ENCODE measurements at regions not wholly inside any gene's neighbourhood (a gene's known extent, or its start where the extent isn't known, plus 50 kb on each side); places are given as distances from the start of the nearest gene placed in this dataset.

DNA sequence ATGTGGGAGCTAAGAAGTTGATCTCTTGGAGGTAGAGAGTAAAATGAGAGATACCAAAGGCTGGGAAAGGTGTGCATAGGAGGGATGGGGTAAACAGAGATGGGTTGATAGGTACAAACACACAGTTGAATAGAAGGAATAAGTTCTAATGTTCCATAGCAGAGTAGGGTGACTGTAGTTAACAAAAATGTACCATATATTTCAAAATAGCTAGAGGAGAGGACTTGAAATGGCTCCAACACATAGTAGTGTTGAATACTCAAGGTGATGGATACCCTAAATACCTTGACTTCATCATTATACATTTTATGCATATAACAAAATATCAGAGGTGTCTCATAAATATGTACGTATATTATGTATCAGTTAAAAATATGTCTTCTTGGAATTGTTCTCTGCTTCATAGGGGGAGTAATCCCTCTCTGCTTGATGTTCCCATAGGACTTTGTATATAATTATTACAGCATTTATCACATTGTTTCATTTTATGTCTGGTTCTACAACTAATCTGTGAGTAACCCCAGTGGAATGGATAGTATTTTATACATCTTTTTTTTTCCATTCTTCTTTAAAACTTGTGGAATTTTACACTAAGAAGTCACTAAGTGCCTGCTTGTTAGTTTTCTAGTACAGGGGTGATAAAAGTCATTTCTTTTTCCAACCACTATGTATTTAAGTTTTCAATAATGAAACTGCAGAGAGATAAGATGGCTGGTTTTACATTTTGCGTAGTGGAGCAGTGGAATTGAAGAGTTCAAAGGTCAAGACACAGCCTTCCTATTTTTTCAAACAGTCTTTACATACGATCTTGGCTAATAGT lies 1940.0 kb upstream of the SEL1L start:
- DNase-seq (ENCODE audit: low read depth in 2 of 3, low spot score in 1 of 3), result no peak

GRCh38 chr14:83478741-83479140 lies 1945.1 kb upstream of the SEL1L start:
- DNase-seq (ENCODE audit: low read depth in 2 of 3, low spot score in 1 of 3), result no peak

DNA sequence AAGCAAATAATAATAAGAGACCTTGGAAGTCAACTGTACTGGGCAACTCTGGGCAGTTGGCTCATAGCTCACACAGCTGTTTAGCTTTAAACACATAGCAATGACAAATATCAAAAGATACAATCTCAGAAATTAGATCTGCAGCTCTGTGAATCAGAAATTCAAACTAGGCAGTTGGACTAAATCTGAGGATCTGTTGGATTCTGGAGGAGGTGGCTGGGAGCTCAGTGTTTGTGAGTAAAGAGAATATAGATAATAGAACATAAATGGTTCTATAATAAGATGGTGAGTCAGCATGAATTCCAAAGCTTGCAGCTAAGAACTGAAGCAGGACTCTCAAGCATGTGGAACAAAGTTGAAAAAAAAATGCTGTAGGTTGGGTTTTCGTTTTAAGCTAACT lies 1949.4 kb upstream of the SEL1L start:
- no peak for DNase-seq (ENCODE audit: low read depth in 2 of 3, low spot score in 1 of 3)

DNA sequence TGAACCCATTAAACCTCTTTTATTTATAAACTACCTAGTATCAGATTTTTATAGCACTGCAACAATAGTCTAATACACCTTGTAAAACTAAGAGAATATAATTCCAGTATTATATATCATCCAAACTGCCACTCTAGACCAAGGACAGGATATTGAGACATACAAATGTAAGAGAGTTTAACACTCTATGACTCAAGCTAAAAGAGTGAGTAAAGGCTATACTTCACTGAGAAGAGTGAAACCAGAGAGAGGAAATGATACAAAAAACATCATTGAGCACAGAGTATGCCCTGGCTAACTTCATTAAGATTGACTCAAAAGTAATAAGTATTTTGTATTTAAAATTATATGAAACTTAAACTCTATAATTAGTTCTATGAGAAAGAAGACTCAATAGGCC lies 1951.9 kb upstream of the SEL1L start:
- DNase-seq (ENCODE audit: low read depth in 2 of 3, low spot score in 1 of 3), result no peak

- DNase-seq (ENCODE audit: low read depth in 2 of 3, low spot score in 1 of 3), result no peak
Measured at GRCh38 chr14:83491091-83491490, 1957.4 kb upstream of the SEL1L start.

DNA sequence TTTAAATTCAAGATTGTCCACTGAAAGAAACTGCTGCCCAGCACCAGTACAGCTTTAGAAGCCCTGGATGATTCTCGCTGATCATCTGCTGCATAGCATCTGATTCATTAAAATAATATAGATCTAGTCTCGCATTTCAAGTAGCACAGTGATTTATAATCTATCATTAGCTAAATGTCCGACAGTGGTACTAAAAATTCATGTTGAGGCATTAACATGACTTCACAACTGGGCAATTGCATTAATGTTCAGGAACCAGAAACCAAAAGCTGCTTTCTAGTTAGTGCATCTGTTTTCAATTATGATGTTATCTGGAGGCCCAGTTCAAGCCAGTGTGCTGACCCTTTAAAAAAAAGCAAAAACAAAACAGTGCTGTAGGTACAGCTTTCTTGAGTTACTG lies 1987.2 kb upstream of the SEL1L start:
- no peak for DNase-seq (ENCODE audit: low read depth in 2 of 3, low spot score in 1 of 3)

DNA sequence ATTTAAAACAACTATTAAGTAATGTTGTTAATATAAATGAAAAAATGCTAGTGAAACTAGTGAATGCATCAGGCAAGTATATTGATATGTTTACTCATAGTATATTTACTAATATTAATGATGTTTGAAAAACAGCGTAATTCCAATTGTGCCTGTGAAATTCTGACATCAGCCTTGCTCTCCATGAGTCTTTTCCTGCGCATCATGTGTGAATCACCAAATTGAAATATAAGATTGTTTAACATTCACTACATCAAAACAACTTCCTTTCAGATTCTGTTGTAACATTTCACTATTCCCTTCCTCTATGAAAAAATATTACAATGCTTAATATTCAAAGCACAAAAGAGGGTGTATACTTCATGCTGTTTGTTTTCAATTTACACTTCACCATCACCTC lies 1995.9 kb upstream of the SEL1L start:
- no peak for DNase-seq (ENCODE audit: low read depth in 2 of 3, low spot score in 1 of 3)

GRCh38 chr14:83533734-83534133 lies 1996.2 kb upstream of the FLRT2 start:
- no peak for DNase-seq (ENCODE audit: low read depth in 2 of 3, low spot score in 1 of 3)

DNA sequence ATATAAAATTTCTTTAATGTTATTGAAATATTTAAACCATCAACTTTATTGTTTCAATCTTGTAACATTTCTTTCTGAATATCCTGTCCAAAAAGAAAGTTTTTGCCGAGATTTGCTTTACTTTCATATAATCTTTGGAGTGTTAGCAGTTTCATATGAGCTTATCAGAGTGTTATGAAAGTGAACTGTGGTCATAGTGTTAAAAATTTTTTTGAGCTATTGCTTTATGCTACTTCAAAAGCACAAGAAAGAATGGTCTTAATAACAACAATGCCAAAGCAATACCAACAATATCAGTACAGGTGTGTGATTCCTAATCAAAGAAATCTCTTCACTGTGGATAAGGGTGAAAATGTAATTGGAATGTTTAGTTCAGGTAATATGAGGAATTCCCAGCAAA lies 1994.9 kb upstream of the FLRT2 start:
- no peak for DNase-seq (ENCODE audit: low read depth in 2 of 3, low spot score in 1 of 3)

GRCh38 chr14:83535444-83535843 lies 1994.5 kb upstream of the FLRT2 start:
- no peak for DNase-seq (ENCODE audit: low read depth in 2 of 3, low spot score in 1 of 3)

- DNase-seq (ENCODE audit: low read depth in 2 of 3, low spot score in 1 of 3), result no peak
Measured at GRCh38 chr14:83541147-83541546, 1988.8 kb upstream of the FLRT2 start.

- DNase-seq (ENCODE audit: low read depth in 2 of 3, low spot score in 1 of 3), result no peak
Measured at GRCh38 chr14:83548061-83548839, 1981.7 kb upstream of the FLRT2 start.

DNA sequence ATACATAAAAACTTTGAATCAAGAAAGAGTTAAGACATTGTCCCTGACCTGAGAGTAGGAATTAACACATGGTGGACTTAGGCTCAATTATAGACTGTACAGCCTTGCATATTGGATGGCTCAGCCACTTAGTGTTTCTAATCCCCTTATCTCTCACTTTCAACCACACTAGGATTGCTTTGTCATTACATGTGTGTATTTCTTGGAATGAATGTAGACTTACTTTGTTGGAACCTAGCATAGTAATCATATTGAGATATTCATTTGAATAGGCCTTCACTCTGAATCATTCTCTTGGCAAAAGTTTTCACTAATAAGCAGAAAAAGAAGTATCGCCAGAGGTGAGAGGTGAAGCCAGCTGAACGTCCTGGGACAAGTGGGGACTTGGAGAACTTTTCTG lies 1973.9 kb upstream of the FLRT2 start:
- DNase-seq (ENCODE audit: low read depth in 2 of 3, low spot score in 1 of 3), result no peak

DNA sequence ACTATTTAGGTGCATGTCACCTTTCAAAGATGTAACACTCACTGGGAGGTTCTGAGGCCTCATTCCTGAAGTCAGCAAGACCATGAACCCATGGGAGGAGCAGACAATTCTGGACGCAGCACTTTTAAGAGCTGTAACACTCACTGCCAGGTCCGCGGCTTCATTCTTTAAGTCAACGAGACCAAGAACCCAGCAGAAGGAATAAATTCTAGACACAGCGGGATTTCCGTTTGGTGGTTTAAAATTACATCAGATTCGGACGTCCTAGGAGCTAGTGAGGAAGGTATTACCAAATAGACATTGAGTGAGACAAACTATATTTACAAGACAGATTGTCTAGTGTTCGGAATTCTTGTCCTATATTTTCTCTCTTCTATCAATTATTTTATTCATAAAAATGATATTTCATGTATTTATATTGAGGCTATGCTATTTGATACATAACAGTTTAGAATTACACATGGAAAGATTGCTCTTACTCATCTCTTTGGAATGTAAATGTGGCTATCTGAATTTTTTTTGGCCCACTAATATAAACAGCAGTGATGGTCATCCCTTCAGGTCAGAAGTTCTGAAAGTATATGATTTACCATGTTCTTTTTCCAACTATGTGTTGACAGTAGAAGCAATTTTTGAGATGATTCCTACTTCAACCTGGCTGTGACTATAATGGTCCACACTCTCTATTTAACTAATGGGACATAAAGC lies 1973.0 kb upstream of the FLRT2 start:
- DNase-seq (ENCODE audit: low read depth in 2 of 3, low spot score in 1 of 3), result no peak

GRCh38 chr14:83558946-83559345 lies 1971.0 kb upstream of the FLRT2 start:
- no peak for DNase-seq (ENCODE audit: low read depth in 2 of 3, low spot score in 1 of 3)

DNA sequence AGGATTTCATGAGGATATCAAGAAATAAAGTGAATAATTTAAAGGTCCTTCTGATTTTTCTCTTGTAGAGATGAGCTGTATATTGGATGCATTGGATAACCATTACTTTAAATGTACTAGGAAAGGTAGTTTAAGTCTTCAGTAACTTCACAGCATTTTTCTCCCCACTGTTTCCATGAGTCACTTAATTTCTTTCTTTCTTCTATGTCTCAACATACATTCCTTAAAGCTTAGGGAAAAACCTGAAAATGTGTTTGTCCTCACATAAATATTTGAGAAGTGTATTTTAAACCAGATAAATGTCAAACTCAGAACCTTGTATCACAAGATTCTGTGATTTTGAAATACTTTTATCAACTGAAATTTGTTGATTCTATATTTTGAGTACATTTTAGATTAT lies 1970.2 kb upstream of the FLRT2 start:
- no peak for DNase-seq (ENCODE audit: low read depth in 2 of 3, low spot score in 1 of 3)

- DNase-seq (ENCODE audit: low read depth in 2 of 3, low spot score in 1 of 3), result no peak
Measured at GRCh38 chr14:83561261-83561660, 1968.7 kb upstream of the FLRT2 start.

DNA sequence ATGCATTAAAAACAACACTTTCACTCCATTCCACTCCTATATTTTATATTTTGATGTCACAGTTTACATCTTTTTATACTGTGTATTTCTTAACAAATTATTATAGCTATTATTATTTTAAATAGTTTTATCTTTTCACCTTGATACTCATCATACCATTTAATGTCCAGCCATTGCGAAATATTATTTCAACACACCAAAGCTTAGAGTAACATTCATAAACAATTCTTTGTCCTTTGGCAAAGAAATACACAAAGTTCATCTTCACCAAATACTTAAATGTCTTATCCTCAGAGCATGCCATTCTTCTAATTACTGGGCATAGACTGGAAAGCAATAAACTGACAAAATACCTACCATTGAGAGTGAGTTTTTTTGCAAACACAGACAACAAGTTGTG lies 1963.4 kb upstream of the FLRT2 start:
- no peak for DNase-seq (ENCODE audit: low read depth in 2 of 3, low spot score in 1 of 3)

DNA sequence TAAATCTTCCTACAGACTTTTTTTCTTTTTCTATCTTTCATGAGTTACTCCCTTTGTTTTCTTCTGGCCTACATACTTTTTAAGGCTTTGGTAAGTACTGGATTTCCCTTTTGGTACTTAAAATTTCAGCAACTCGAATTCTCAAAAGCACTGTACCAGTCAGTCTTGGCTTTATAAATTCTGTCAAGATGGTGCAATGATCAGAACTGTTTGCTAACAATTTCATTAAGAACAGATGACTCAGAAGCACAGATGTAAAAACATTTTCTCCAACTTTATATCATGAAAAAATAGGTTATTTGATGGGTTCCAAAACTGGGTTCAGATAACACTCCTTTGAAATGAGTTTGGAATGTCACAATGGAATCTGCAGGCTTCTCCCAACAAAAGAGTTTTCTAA lies 1961.8 kb upstream of the FLRT2 start:
- DNase-seq (ENCODE audit: low read depth in 2 of 3, low spot score in 1 of 3), result no peak

- DNase-seq (ENCODE audit: low read depth in 2 of 3, low spot score in 1 of 3), result no peak
Measured at GRCh38 chr14:83575301-83575700, 1954.6 kb upstream of the FLRT2 start.

- DNase-seq (ENCODE audit: low read depth in 2 of 3, low spot score in 1 of 3), result no peak
Measured at GRCh38 chr14:83583201-83583600, 1946.7 kb upstream of the FLRT2 start.

DNA sequence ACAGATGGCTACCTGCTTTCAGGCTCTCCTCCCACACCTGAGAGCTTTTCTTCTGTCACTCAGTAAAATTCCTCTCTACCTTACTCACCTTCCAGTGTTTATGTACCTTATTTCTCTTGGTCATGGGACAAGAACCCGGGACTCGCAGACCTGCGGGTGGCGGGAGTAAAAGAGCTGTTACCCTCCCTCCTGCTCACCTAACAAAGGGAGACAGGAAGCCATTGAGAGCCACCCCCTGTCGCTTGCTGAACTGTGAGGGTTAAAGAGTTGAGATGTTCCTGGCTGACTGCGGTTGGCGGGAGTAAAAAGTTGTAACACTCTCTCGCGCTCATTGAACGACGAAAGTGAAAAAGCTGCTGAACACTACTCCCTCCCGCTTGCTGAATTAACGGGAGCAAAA lies 1935.1 kb upstream of the FLRT2 start:
- no peak for DNase-seq (ENCODE audit: low read depth in 2 of 3, low spot score in 1 of 3)
